WTC11 (cell line): ENCODE measurements at regions not wholly inside any gene's neighbourhood (a gene's known extent, or its start where the extent isn't known, plus 50 kb on each side); places are given as distances from the start of the nearest gene placed in this dataset.

Experiments used
- FOXK1 ChIP-seq: sonication (generic); formaldehyde crosslinking; IDR thresholded peaks from 2 replicates; pipeline ENCODE4 v1.8.0; 2022; ENCODE audit warnings: mild to moderate bottlenecking, moderate library complexity, missing genetic modification reagents
- NFYB ChIP-seq: sonication (generic); formaldehyde crosslinking; conservative IDR thresholded peaks from 2 replicates; pipeline ENCODE4 v1.8.0; 2022; ENCODE audit warnings: low read depth, missing genetic modification reagents
- OVOL2 ChIP-seq: fragments of 250-450 bp; sonication (Bioruptor Pico); IDR thresholded peaks from 2 replicates; pipeline ENCODE4 v1.9.0; 2021; ENCODE audit warnings: mild to moderate bottlenecking, borderline replicate concordance
- RORB ChIP-seq: fragments of 250-450 bp; sonication (Bioruptor Pico); IDR thresholded peaks from 2 replicates; pipeline ENCODE4 v1.9.0; 2021; ENCODE audit warnings: mild to moderate bottlenecking
- TEAD4 ChIP-seq: sonication (generic); formaldehyde crosslinking; IDR thresholded peaks from 2 replicates; pipeline ENCODE4 v1.8.0; 2022; ENCODE audit warnings: mild to moderate bottlenecking, missing genetic modification reagents
- TF ChIP-seq, protein P1 (sequence below): sonication (generic); formaldehyde crosslinking; IDR thresholded peaks from 2 replicates; pipeline ENCODE4 v1.8.0; 2022; ENCODE audit warnings: missing genetic modification reagents
- TF ChIP-seq, protein P2 (sequence below): fragments of 200-600 bp; IDR thresholded peaks from 2 replicates; pipeline ENCODE4 v1.8.0; 2022; ENCODE audit warnings: antibody characterized with exemption
- TF ChIP-seq, protein P3 (sequence below): sonication (generic); formaldehyde crosslinking; IDR thresholded peaks from 2 replicates; pipeline ENCODE4 v1.8.1; 2023; ENCODE audit warnings: mild to moderate bottlenecking, missing genetic modification reagents, borderline replicate concordance
- TF ChIP-seq, protein P4 (sequence below): sonication (generic); formaldehyde crosslinking; IDR thresholded peaks from 2 replicates; pipeline ENCODE4 v1.8.1; 2022; ENCODE audit warnings: low read depth, mild to moderate bottlenecking, moderate library complexity, missing genetic modification reagents, borderline replicate concordance
- TF ChIP-seq, protein P5 (sequence below): sonication (generic); formaldehyde crosslinking; IDR thresholded peaks from 2 replicates; pipeline ENCODE4 v1.8.0; 2022; ENCODE audit warnings: mild to moderate bottlenecking, missing genetic modification reagents
- TF ChIP-seq, protein P6 (sequence below): fragments of 250-450 bp; sonication (Bioruptor Pico); IDR thresholded peaks from 2 replicates; pipeline ENCODE4 v1.9.0; 2021; ENCODE audit warnings: moderate library complexity, mild to moderate bottlenecking, inconsistent platforms, borderline replicate concordance
- TF ChIP-seq, protein P7 (sequence below): sonication (generic); formaldehyde crosslinking; IDR thresholded peaks from 2 replicates; pipeline ENCODE4 v1.8.0; 2022; ENCODE audit warnings: mild to moderate bottlenecking, missing genetic modification reagents
- TF ChIP-seq, protein P8 (sequence below): sonication (generic); formaldehyde crosslinking; IDR thresholded peaks from 2 replicates; pipeline ENCODE4 v1.8.1; 2023; ENCODE audit warnings: mild to moderate bottlenecking, missing genetic modification reagents, moderate library complexity

DNA sequence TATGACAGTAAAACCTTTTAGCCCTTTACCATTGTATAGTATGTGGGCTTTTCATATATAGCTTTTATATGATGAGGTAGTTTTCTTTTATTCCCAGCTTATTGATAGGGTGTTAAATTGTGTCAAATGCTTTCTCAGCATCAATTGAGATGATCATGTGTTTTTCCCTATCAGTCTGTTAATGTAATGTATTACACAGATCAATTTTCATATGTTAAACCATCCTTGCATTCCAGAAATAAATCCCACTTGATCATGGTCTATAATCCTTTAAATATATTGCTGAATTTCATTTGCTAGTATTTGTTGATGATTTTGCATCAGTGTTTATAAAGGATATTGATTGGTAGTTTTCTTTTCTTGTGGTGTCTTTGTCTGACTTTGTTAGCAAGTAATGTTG is 603.9 kb downstream of the TRHDE start:
- TF ChIP-seq, protein P1, sequence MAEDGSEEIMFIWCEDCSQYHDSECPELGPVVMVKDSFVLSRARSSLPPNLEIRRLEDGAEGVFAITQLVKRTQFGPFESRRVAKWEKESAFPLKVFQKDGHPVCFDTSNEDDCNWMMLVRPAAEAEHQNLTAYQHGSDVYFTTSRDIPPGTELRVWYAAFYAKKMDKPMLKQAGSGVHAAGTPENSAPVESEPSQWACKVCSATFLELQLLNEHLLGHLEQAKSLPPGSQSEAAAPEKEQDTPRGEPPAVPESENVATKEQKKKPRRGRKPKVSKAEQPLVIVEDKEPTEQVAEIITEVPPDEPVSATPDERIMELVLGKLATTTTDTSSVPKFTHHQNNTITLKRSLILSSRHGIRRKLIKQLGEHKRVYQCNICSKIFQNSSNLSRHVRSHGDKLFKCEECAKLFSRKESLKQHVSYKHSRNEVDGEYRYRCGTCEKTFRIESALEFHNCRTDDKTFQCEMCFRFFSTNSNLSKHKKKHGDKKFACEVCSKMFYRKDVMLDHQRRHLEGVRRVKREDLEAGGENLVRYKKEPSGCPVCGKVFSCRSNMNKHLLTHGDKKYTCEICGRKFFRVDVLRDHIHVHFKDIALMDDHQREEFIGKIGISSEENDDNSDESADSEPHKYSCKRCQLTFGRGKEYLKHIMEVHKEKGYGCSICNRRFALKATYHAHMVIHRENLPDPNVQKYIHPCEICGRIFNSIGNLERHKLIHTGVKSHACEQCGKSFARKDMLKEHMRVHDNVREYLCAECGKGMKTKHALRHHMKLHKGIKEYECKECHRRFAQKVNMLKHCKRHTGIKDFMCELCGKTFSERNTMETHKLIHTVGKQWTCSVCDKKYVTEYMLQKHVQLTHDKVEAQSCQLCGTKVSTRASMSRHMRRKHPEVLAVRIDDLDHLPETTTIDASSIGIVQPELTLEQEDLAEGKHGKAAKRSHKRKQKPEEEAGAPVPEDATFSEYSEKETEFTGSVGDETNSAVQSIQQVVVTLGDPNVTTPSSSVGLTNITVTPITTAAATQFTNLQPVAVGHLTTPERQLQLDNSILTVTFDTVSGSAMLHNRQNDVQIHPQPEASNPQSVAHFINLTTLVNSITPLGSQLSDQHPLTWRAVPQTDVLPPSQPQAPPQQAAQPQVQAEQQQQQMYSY (CRISPR knock-in tag) = no peak
- TF ChIP-seq, protein P2, sequence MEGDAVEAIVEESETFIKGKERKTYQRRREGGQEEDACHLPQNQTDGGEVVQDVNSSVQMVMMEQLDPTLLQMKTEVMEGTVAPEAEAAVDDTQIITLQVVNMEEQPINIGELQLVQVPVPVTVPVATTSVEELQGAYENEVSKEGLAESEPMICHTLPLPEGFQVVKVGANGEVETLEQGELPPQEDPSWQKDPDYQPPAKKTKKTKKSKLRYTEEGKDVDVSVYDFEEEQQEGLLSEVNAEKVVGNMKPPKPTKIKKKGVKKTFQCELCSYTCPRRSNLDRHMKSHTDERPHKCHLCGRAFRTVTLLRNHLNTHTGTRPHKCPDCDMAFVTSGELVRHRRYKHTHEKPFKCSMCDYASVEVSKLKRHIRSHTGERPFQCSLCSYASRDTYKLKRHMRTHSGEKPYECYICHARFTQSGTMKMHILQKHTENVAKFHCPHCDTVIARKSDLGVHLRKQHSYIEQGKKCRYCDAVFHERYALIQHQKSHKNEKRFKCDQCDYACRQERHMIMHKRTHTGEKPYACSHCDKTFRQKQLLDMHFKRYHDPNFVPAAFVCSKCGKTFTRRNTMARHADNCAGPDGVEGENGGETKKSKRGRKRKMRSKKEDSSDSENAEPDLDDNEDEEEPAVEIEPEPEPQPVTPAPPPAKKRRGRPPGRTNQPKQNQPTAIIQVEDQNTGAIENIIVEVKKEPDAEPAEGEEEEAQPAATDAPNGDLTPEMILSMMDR = no peak
- TF ChIP-seq, protein P3, sequence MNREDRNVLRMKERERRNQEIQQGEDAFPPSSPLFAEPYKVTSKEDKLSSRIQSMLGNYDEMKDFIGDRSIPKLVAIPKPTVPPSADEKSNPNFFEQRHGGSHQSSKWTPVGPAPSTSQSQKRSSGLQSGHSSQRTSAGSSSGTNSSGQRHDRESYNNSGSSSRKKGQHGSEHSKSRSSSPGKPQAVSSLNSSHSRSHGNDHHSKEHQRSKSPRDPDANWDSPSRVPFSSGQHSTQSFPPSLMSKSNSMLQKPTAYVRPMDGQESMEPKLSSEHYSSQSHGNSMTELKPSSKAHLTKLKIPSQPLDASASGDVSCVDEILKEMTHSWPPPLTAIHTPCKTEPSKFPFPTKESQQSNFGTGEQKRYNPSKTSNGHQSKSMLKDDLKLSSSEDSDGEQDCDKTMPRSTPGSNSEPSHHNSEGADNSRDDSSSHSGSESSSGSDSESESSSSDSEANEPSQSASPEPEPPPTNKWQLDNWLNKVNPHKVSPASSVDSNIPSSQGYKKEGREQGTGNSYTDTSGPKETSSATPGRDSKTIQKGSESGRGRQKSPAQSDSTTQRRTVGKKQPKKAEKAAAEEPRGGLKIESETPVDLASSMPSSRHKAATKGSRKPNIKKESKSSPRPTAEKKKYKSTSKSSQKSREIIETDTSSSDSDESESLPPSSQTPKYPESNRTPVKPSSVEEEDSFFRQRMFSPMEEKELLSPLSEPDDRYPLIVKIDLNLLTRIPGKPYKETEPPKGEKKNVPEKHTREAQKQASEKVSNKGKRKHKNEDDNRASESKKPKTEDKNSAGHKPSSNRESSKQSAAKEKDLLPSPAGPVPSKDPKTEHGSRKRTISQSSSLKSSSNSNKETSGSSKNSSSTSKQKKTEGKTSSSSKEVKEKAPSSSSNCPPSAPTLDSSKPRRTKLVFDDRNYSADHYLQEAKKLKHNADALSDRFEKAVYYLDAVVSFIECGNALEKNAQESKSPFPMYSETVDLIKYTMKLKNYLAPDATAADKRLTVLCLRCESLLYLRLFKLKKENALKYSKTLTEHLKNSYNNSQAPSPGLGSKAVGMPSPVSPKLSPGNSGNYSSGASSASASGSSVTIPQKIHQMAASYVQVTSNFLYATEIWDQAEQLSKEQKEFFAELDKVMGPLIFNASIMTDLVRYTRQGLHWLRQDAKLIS (CRISPR knock-in tag) = no peak
- TF ChIP-seq, protein P4, sequence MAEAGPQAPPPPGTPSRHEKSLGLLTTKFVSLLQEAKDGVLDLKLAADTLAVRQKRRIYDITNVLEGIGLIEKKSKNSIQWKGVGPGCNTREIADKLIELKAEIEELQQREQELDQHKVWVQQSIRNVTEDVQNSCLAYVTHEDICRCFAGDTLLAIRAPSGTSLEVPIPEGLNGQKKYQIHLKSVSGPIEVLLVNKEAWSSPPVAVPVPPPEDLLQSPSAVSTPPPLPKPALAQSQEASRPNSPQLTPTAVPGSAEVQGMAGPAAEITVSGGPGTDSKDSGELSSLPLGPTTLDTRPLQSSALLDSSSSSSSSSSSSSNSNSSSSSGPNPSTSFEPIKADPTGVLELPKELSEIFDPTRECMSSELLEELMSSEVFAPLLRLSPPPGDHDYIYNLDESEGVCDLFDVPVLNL (CRISPR knock-in tag) = no peak
- no peak for TF ChIP-seq RORB
- TF ChIP-seq, protein P5, sequence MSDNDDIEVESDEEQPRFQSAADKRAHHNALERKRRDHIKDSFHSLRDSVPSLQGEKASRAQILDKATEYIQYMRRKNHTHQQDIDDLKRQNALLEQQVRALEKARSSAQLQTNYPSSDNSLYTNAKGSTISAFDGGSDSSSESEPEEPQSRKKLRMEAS (CRISPR knock-in tag) = no peak
- TF ChIP-seq NFYB (CRISPR knock-in tag) = no peak
- no peak for TF ChIP-seq TEAD4 (CRISPR knock-in tag)
- TF ChIP-seq, protein P6, sequence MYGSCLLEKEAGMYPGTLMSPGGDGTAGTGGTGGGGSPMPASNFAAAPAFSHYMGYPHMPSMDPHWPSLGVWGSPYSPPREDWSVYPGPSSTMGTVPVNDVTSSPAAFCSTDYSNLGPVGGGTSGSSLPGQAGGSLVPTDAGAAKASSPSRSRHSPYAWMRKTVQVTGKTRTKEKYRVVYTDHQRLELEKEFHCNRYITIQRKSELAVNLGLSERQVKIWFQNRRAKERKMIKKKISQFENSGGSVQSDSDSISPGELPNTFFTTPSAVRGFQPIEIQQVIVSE (CRISPR knock-in tag) = no peak
- TF ChIP-seq FOXK1 (CRISPR knock-in tag) = no peak
- no peak for TF ChIP-seq OVOL2 (CRISPR knock-in tag)
- TF ChIP-seq, protein P7, sequence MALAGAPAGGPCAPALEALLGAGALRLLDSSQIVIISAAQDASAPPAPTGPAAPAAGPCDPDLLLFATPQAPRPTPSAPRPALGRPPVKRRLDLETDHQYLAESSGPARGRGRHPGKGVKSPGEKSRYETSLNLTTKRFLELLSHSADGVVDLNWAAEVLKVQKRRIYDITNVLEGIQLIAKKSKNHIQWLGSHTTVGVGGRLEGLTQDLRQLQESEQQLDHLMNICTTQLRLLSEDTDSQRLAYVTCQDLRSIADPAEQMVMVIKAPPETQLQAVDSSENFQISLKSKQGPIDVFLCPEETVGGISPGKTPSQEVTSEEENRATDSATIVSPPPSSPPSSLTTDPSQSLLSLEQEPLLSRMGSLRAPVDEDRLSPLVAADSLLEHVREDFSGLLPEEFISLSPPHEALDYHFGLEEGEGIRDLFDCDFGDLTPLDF (CRISPR knock-in tag) = no peak
- TF ChIP-seq, protein P8, sequence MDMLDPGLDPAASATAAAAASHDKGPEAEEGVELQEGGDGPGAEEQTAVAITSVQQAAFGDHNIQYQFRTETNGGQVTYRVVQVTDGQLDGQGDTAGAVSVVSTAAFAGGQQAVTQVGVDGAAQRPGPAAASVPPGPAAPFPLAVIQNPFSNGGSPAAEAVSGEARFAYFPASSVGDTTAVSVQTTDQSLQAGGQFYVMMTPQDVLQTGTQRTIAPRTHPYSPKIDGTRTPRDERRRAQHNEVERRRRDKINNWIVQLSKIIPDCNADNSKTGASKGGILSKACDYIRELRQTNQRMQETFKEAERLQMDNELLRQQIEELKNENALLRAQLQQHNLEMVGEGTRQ (CRISPR knock-in tag) = no peak
